ENCODE measurements at regions not wholly inside any gene's neighbourhood (a gene's known extent, or its start where the extent isn't known, plus 50 kb on each side); places are given as distances from the start of the nearest gene placed in this dataset.

- TF ChIP-seq CTCF (conservative IDR thresholded peaks at IDR 0.05): no peak
- Histone ChIP-seq H3K79me1 (ENCODE audit: insufficient read depth, low read depth, low read length, poor library complexity, severe bottlenecking) (no peaks in the 10 kb centered on the region), H2AFZ (ENCODE audit: low read length) (no peak overlapping the region), H3K14ac (ENCODE audit: insufficient read depth, low read length) (no peak overlapping the region), H3K27ac (ENCODE audit: insufficient read length, low read depth, low read length) (no peak overlapping the region), H4K91ac (ENCODE audit: insufficient read length, low read depth, low read length) (no peak overlapping the region), H3K56ac (ENCODE audit: insufficient read length, low read depth, low read length) (no peak overlapping the region), H4K5ac (ENCODE audit: insufficient read length, low read depth, low read length) (no peak overlapping the region), H3K4me2 (ENCODE audit: insufficient read depth, insufficient read length, low read length) (no peak overlapping the region), H2BK12ac (ENCODE audit: insufficient read length, low read depth, low read length) (no peak overlapping the region), H2AK5ac (ENCODE audit: insufficient read length, low read length) (no peak overlapping the region), H3K27me3 (ENCODE audit: insufficient read depth, low read length) (no peaks in the 10 kb centered on the region), H3K4me1 (ENCODE audit: insufficient read depth, low read length) (no peaks in the 10 kb centered on the region; the same call in 1 of the 2 replicates), H3K18ac (ENCODE audit: insufficient read length, low read depth, low read length) (no peak overlapping the region), H3T11ph (ENCODE audit: low read length) (no peak overlapping the region), H3K9me3 (ENCODE audit: control insufficient read depth, low read depth, low read length) (no peaks in the 10 kb centered on the region), H4K20me1 (ENCODE audit: control insufficient read depth, insufficient read depth, insufficient read length) (no peaks in the 10 kb centered on the region), H2BK5ac (ENCODE audit: insufficient read length, low read length) (no peak overlapping the region), H3K23ac (ENCODE audit: insufficient read length, low read depth, low read length) (no peak overlapping the region), H2BK120ac (ENCODE audit: low read depth, low read length, poor library complexity, severe bottlenecking) (no peak overlapping the region), H4K8ac (replicated peaks; ENCODE audit: insufficient read length, low read depth, low read length) (no peak overlapping the region), H3K4ac (ENCODE audit: low read depth, low read length) (no peak overlapping the region), H2BK15ac (ENCODE audit: low read depth, low read length) (no peak overlapping the region), H3K79me2 (ENCODE audit: insufficient read depth, low read length) (no peaks in the 10 kb centered on the region), H2BK20ac (ENCODE audit: low read depth, low read length, poor library complexity, severe bottlenecking) (no peak overlapping the region), H3K23me2 (ENCODE audit: insufficient read length, low read depth, low read length, poor library complexity, severe bottlenecking) (no peaks in the 10 kb centered on the region), H3K9ac (ENCODE audit: extremely low read depth, insufficient read length, low read length) (no peak overlapping the region)
- H3K4me1 Mint-ChIP-seq: peaks cover 29% of the 10 kb centered on the region in 2 experiments
- H3K4me3 Mint-ChIP-seq: no peak overlapping the region
- WGBS (ENCODE audit: extremely low coverage, insufficient read length, low lambda C conversion rate): no CpG with 5 or more reads among the region's 2 CpGs
- no peak overlapping the region for H3K27ac Mint-ChIP-seq
- no peak for DNase-seq
- H3K36me3 Mint-ChIP-seq (ENCODE audit: insufficient read depth in 1 of 3, low read depth in 3 of 3): no peaks in the 10 kb centered on the region
- peaks cover 0 to 3% of the 10 kb centered on the region in 2 experiments; a peak in 3 of 5 replicates for H3K9me3 Mint-ChIP-seq
- peaks cover 1% of the 10 kb centered on the region for H3K27me3 Mint-ChIP-seq (ENCODE audit: low read depth)
Measured at GRCh38 chr19:30663611-30664174, 291.5 kb downstream of the ZNF536 start.

Data from H9 (cell line).